Effector memory CD4-positive, alpha-beta T cell (primary cell): ENCODE measurements at regions not wholly inside any gene's neighbourhood (a gene's known extent, or its start where the extent isn't known, plus 50 kb on each side); places are given as distances from the start of the nearest gene placed in this dataset.
"Not testable (repeated sequence)": the region's sequence is repeated elsewhere in the genome, so short reads cannot be mapped to it uniquely, and the experiment has no call there.

Experiments
- DNase-seq, 3 donors: peaks; one replicate each; pipeline ENCODE4 v3.0.0-alpha.2; 2020
- H3K27ac ChIP-seq: 2 replicates; pipeline ENCODE4 v1.7.0; 2013; ENCODE audit warnings: mild to moderate bottlenecking, low read length, moderate library complexity; ENCODE audit not compliant: insufficient read depth, poor library complexity, severe bottlenecking
- H3K27me3 ChIP-seq: replicated peaks from 2 replicates; pipeline ENCODE4 v1.7.0; 2013; ENCODE audit warnings: mild to moderate bottlenecking, low read length; ENCODE audit not compliant: insufficient read depth, control insufficient read depth, poor library complexity, severe bottlenecking
- H3K36me3 ChIP-seq: 2 replicates; pipeline ENCODE4 v1.7.0; 2013; ENCODE audit warnings: mild to moderate bottlenecking, low read length, moderate library complexity; ENCODE audit not compliant: control insufficient read depth, insufficient read depth
- H3K4me1 ChIP-seq: 2 replicates; pipeline ENCODE4 v1.7.0; 2013; ENCODE audit warnings: low read length, mild to moderate bottlenecking; ENCODE audit not compliant: control insufficient read depth, insufficient read depth, poor library complexity, severe bottlenecking
- H3K4me3 ChIP-seq: 2 replicates; pipeline ENCODE4 v1.7.0; 2013; ENCODE audit warnings: low read length, low read depth, mild to moderate bottlenecking; ENCODE audit not compliant: insufficient read depth, poor library complexity, severe bottlenecking
- H3K9me3 ChIP-seq: 2 replicates; pipeline ENCODE4 v1.7.0; 2013; ENCODE audit warnings: mild to moderate bottlenecking, low read length, moderate library complexity; ENCODE audit not compliant: control insufficient read depth

DNA sequence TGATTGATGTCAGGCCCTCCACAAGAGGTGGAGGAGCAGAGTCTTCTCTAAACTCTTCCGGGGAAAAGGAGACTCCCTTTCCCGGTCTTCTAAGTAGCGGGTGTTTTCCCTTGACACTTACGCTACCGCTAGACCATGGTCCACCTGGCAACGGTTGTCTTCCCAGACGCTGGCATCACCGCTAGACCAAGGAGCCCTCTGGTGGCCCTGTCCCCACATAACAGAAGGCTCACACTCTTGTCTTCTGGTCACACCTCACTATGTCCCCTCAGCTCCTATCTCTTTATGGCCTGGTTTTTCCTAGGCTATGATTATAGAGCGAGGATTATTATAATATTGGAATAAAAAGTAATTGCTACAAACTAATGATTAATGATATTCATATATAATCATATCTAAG is 532.5 kb upstream of the SYNCRIP start:
- not testable (repeated sequence) for H3K9me3 ChIP-seq, H3K4me3 ChIP-seq, H3K4me1 ChIP-seq, H3K36me3 ChIP-seq, H3K27ac ChIP-seq, DNase-seq, H3K27me3 ChIP-seq

DNA sequence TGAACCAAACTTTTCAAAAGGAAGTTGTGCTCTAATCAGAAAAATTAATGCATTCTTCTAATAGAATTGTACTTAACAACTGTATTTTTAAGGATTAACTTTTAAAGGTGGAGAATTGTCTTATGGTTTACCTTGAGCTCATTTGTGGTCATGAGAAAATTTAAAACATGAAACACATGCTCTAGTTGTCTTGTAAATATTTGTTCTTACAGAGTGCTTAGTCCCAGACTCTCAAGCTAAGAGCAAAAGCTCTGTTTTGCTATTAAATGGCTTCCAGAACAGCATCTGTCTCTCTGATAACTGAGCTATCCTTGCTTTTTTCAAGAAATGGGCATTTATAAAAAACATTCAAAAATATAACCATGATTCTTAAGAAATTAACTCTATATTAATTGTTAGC is 512.2 kb upstream of the SYNCRIP start:
- Histone ChIP-seq H3K27ac (no peak overlapping the region), H3K36me3 (no peaks in the 10 kb centered on the region), H3K4me3 (no peak overlapping the region), H3K27me3 (no peaks in the 10 kb centered on the region), H3K4me1 (no peaks in the 10 kb centered on the region), H3K9me3 (no peaks in the 10 kb centered on the region)
- no peak for DNase-seq

DNA sequence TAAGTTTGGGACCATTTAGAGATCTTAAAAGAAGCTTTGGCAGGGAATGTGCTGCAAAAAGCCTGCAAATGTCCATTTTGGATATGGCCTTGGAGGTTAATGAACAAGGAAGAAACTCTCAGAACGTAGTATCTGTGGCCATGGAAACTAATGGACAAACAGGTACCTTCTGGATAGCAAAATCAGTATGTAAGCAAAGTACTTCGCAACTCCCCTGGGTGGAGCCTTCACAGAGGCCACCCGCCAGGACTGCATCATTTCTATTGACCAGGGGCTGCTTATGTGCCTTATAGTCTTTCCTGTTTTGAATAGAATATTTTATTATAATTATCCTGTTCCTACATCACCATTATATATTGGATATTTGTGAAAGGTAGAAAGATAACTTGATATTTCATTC is 510.8 kb upstream of the SYNCRIP start:
- Histone ChIP-seq H3K4me1 (no peaks in the 10 kb centered on the region), H3K36me3 (no peaks in the 10 kb centered on the region), H3K27me3 (no peaks in the 10 kb centered on the region), H3K27ac (no peak overlapping the region), H3K9me3 (no peaks in the 10 kb centered on the region), H3K4me3 (no peak overlapping the region)
- no peak for DNase-seq

DNA sequence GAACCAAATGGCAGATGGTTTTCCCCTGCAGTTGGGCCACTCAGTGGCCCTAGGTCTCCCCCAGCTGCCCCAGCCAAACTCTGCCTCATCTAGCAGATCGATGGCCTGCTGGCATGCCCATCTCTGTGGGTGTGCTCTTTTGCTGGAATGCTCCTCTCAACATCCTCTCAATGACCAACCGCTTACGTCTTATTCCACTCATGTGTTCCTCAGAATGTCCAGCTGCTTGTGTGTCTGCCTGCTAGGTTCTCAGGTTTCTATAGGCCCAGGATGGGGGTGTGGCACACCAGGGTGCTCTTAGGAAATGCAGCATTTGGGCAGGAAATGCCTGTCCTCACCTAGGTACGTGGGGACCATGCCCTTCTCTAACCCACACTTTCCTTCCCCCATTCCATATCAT is 509.9 kb upstream of the SYNCRIP start:
- H3K4me1 ChIP-seq, result no peaks in the 10 kb centered on the region
- H3K4me3 ChIP-seq, result no peak overlapping the region
- DNase-seq, result no peak
- H3K36me3 ChIP-seq, result no peaks in the 10 kb centered on the region
- no peaks in the 10 kb centered on the region for H3K27me3 ChIP-seq
- H3K27ac ChIP-seq, result no peak overlapping the region
- no peaks in the 10 kb centered on the region for H3K9me3 ChIP-seq

DNA sequence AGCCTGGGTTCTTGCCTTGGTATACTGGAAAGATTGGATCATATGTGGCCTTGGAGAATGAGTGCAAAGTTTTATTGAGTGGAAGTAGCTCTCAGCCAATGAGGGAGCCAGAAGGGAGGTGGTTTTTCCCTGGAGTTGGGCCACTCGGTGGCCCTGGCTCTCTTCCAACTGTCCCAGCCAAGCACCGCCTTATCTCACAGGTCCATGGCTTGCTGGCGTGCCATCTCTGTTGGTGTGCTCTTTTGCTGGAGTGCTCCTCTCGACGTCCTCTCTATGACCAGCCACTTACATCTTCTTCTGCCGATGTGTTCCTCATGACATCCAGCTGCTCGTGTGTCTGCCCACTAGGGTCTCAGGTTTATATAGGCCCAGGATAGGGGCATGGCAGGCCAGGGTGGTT is 505.9 kb upstream of the SYNCRIP start:
- no peaks in the 10 kb centered on the region for H3K27me3 ChIP-seq
- H3K27ac ChIP-seq, result no peak overlapping the region
- no peaks in the 10 kb centered on the region for H3K36me3 ChIP-seq
- H3K4me3 ChIP-seq, result no peak overlapping the region
- no peaks in the 10 kb centered on the region for H3K4me1 ChIP-seq
- H3K9me3 ChIP-seq, result no peaks in the 10 kb centered on the region
- DNase-seq, result no peak

DNA sequence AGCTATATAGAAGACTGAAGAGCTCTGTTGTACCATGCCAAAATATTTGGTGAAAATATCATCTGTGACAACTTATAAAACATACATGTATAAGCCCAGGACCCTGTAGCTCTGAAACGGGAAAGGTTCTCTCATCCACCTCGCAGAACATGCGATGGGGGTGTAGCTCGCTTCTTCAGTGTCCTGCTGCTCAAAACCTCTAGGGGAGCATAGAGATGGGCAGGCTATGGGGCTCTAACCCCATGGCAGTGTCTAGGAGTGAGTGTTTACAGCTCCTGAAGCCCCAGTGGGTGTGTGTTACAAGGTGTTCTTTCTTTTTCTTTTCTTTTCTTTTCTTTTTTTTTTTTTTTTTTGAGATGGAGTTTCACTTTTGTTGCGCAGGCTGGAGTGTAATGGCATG is 505.2 kb upstream of the SYNCRIP start:
- no peaks in the 10 kb centered on the region for H3K9me3 ChIP-seq
- H3K27ac ChIP-seq, result no peak overlapping the region
- DNase-seq, result no peak
- no peaks in the 10 kb centered on the region for H3K27me3 ChIP-seq
- H3K4me1 ChIP-seq, result no peaks in the 10 kb centered on the region
- H3K4me3 ChIP-seq, result no peak overlapping the region
- H3K36me3 ChIP-seq, result no peaks in the 10 kb centered on the region

DNA sequence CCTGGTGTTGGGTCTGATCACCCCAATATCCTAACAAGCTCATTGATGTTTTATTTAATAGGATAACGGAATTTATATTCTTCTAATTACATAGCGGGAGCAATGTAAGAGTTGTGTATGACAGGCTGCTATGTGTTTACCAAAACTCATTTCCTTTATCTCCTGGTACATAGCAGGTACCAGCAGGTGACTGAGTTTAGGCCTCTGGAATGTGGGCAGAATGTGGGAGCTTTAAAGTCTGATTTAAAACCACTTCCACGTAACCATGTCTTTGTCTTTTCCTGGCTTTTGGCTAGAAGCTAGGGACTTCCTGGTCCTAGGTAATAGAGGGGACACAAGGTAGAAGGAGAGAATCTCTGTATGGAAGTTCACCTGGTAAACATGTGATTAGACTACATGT is 504.6 kb upstream of the SYNCRIP start:
- Histone ChIP-seq H3K9me3 (no peaks in the 10 kb centered on the region), H3K27me3 (no peaks in the 10 kb centered on the region), H3K4me1 (no peaks in the 10 kb centered on the region), H3K4me3 (no peak overlapping the region), H3K36me3 (no peaks in the 10 kb centered on the region), H3K27ac (no peak overlapping the region)
- no peak for DNase-seq

DNA sequence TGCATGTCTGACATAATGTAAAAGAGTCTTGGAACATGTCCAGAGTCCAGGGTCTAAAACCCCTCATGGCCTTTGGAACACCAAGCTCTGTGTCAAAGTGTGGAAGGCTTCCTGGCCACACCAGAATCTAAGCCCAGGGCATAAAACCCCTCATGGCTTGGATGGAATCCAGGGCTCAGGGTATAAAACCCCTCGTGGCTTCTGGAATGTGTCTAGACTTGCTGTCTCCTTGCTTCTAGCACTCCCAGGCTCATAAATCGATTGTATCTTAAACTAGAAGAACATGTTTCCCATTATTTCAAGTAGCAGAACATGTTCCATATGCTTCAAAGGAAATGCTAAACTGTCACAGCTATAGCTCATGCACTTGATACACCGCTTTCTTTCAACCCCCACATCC is 504.1 kb upstream of the SYNCRIP start:
- not testable (repeated sequence) for H3K27me3 ChIP-seq, H3K4me3 ChIP-seq, DNase-seq, H3K9me3 ChIP-seq, H3K27ac ChIP-seq, H3K4me1 ChIP-seq, H3K36me3 ChIP-seq

DNA sequence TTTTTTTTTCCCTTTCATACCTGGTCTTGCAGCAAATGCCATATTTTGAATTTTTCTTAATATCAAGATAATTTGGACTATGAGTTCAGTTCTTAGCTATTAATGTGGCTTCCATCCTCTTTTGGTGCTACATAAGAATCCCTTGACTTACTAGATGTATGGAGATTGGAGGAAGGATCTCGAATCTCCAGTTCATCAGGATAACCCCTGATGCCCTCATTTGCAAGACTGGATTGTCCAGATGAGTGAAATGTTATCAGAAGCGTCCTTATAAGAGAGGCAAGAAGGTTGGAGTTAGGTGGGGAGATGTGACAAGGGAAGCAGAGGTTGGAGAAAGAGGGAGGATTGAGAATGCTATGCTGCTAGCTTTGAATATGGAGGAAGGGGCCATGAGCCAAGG is 499.6 kb upstream of the SYNCRIP start:
- Histone ChIP-seq H3K27ac (no peak overlapping the region), H3K9me3 (no peaks in the 10 kb centered on the region), H3K4me3 (no peak overlapping the region), H3K27me3 (no peaks in the 10 kb centered on the region), H3K4me1 (no peaks in the 10 kb centered on the region), H3K36me3 (no peaks in the 10 kb centered on the region)
- DNase-seq, result no peak

DNA sequence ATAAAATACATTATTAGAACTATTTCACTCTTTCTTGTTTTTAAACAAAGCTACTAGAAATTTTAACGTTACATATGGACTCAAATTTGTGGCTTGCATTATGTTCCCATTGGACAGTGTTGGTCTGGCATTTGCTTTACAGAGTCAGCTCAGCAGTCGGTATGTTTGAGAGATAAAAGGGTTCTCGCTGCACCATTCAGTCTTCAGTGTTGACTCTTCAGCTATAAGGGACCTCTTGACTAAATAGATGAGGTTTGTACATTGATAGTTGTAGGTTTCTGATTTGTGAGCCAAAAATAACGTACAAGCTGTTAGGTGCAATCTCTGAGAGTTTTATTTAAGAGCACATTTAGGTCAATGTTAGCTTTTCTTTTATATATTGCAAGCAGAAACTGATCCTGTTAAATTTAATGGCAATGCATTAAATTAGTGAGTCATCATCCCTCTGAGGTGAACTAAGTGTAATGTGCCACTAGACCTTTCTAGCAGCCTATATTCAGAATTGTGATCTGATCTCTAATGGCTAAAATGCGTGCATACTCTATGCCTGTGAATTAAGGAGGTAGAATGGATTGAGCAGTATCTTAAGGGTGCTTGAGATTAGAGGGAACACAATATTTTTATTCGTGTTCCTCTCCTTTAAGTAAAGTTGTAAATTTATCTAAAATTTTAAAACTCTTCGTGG is 485.6 kb upstream of the SYNCRIP start:
- H3K4me3 ChIP-seq, result no peak overlapping the region
- H3K27ac ChIP-seq, result no peak overlapping the region
- H3K36me3 ChIP-seq, result no peaks in the 10 kb centered on the region
- no peak for DNase-seq
- H3K9me3 ChIP-seq, result no peaks in the 10 kb centered on the region
- no peaks in the 10 kb centered on the region for H3K4me1 ChIP-seq
- H3K27me3 ChIP-seq, result no peaks in the 10 kb centered on the region
